ENCODE measurements at regions not wholly inside any gene's neighbourhood (a gene's known extent, or its start where the extent isn't known, plus 50 kb on each side); places are given as distances from the start of the nearest gene placed in this dataset.

DNA sequence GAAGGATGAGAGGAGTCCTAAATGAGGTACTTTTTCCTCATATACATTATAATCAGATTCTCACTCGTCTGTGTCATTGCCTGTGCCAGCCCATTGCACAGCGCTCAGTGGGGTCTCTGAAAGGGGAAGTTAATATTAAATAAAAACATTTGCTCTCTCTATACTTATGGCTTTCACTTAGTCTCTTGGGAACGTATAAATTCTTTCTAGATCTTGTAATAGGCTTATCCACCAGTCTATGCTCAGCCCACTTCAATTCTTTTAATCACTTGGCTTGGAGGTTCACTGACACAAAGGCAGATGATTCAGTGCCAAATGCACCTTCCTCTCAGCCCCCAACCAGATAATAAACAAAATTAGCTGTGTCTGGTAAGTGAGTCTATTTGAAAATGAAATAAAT is 164.3 kb upstream of the OGFRL1 start:
- H3K27ac Mint-ChIP-seq, result no peak overlapping the region
- peaks cover 4% of the 10 kb centered on the region for H3K27me3 Mint-ChIP-seq
- no peak for DNase-seq
- no peaks in the 10 kb centered on the region for H3K4me1 Mint-ChIP-seq (ENCODE audit: low read depth)
- no peak overlapping the region for H3K4me3 Mint-ChIP-seq
- peaks cover 13% of the 10 kb centered on the region for H3K9me3 Mint-ChIP-seq
- H3K36me3 Mint-ChIP-seq (ENCODE audit: low read depth), result no peaks in the 10 kb centered on the region

DNA sequence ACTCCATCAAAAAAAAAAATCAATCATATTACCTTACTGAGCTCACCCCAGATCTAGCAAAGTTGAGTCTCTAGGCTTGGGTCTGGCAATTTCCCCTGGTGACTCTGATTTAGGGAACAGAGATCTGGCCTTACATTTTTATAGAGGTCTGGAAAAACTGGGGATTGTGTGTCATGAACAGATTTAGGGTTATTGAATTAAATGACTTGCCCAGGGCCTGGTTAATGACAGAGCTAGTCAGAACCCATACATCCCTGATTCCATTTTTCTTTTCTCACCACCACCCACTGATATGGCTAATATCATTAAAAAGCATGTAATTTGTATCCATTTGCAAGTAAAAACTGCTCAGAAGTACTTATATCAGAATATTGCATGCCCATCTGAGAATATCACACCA is 163.4 kb upstream of the OGFRL1 start:
- H3K36me3 Mint-ChIP-seq (ENCODE audit: low read depth), result no peaks in the 10 kb centered on the region
- H3K27me3 Mint-ChIP-seq, result peaks cover 4% of the 10 kb centered on the region
- H3K4me3 Mint-ChIP-seq, result no peak overlapping the region
- H3K4me1 Mint-ChIP-seq (ENCODE audit: low read depth), result no peaks in the 10 kb centered on the region
- no peak for DNase-seq
- H3K9me3 Mint-ChIP-seq, result peaks cover 5% of the 10 kb centered on the region
- H3K27ac Mint-ChIP-seq, result no peak overlapping the region

DNA sequence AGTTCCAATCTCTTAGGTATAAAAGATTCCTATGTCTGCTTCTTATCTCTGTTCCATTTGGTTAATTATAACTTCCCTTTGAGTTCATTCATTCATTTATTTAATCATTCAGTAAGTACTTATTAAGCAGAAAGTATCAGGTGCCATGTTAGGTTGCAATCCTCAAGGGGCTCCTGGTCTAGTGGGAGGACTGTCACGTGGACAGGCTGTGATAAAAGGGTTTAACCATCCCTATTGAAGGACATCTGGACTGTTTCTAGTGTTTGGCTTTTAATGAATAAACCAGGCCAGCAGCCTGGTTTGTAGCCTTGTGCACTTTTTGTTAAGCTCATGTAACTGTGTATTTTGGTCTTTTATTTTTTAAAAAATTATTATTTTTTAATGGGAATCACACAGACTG is 162.1 kb upstream of the OGFRL1 start:
- Mint-ChIP-seq H3K4me1 (ENCODE audit: low read depth) (no peaks in the 10 kb centered on the region), H3K4me3 (no peak overlapping the region), H3K27me3 (peaks cover 4% of the 10 kb centered on the region), H3K27ac (no peak overlapping the region), H3K36me3 (ENCODE audit: low read depth) (no peaks in the 10 kb centered on the region), H3K9me3 (no peaks in the 10 kb centered on the region)
- DNase-seq, result no peak

DNA sequence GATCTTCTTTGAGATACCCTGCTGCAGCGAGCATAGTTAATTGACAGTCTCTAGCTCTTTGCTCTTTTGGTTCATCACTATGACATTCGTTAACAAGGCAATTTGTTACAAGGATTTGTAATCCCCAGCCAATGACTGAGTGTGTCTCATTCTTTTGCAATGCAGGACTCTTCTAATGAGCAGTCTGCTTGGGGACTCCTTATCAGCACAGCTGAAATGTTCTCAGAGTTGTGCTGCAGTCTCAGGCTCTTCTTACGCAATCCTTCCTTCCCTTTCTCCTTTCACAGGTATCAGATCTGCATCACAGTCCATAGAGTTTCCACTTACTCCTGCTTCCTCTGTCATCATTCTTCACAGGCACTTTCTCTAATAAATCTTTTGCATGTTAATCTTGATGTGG is 161.2 kb upstream of the OGFRL1 start:
- Mint-ChIP-seq H3K27me3 (peaks cover 4% of the 10 kb centered on the region), H3K4me3 (no peak overlapping the region), H3K27ac (no peak overlapping the region), H3K4me1 (ENCODE audit: low read depth) (no peaks in the 10 kb centered on the region), H3K36me3 (ENCODE audit: low read depth) (no peaks in the 10 kb centered on the region), H3K9me3 (no peaks in the 10 kb centered on the region)
- no peak for DNase-seq

DNA sequence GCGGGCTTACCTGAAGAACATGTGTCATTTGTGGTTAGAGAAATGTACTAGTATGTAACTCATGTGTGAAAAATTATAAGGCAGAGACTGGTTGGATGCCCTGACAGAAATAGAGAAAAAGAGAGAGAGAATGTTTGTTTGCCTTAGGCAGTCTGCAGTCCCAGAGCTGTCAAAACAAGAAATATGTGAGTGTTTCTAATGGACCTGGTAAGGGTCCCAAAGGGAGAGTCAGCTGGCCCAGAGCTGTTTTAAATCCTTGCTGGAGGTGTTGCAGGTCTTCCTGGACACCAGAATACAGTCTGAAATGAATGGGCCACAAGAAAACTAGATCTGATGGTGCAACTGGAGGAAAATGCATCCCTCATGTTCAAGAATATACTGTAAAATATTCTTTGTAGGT is 158.3 kb upstream of the OGFRL1 start:
- H3K4me1 Mint-ChIP-seq (ENCODE audit: low read depth), result no peaks in the 10 kb centered on the region
- H3K27ac Mint-ChIP-seq, result no peak overlapping the region
- no peaks in the 10 kb centered on the region for H3K9me3 Mint-ChIP-seq
- peaks cover 5% of the 10 kb centered on the region for H3K27me3 Mint-ChIP-seq
- H3K36me3 Mint-ChIP-seq (ENCODE audit: low read depth), result no peaks in the 10 kb centered on the region
- H3K4me3 Mint-ChIP-seq, result no peak overlapping the region
- no peak for DNase-seq

DNA sequence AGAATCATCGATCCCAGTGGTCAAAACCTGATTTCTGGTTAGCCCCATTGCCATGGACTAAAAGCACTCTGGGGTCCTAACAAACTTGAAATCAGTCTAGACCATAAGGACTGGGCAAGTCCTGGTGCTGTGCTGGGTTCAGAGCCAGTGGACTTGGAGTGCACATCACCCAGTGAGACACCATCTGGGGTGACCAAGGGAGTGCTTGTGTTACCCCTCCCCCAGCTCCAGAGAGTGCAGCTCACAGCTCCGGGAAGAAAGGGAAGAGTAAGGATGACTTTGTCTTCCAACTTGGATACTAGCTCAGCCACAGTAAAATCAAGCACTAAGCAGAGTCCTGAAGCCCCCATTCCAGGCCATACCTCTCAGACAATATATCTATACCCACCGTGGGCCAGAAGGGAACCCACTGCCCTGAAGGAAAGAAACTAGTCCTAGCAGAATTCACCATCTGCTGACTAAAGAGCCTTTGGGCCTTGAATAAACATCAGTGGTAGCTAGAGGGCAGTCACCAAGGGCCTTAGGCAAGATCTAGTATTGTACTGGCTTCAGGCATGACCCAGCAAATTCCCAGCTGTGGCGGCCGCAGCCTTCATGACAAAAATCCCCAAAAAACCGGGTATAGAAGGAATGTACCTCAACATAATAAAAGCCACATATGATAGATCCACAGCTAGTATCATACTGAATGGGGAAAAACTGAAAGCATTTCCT is 153.5 kb upstream of the OGFRL1 start:
- H3K27me3 Mint-ChIP-seq, result peaks cover 20% of the 10 kb centered on the region
- H3K27ac Mint-ChIP-seq, result no peak overlapping the region
- H3K4me1 Mint-ChIP-seq (ENCODE audit: low read depth), result no peaks in the 10 kb centered on the region
- DNase-seq, result no peak
- H3K9me3 Mint-ChIP-seq, result no peaks in the 10 kb centered on the region
- no peak overlapping the region for H3K4me3 Mint-ChIP-seq
- no peaks in the 10 kb centered on the region for H3K36me3 Mint-ChIP-seq (ENCODE audit: low read depth)

DNA sequence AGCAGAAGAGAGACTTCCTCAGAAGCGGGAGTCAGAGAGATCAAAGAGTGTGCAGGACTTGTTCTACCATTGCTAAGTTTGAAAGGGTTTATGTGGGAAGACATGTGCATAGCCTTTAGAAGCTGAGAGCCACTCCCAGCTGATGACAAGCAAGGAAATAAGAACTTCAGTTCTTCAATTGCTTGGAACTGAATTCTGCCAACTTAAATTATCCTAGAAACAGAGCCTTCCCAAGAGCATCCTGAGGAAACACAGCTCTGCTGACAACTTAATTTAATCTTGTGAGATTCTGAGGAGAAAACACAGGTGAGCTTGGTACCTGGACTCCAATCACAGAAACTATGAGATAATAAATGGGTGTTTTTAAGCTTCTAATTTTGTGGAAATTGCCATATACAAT is 150.6 kb upstream of the OGFRL1 start:
- no peaks in the 10 kb centered on the region for H3K4me1 Mint-ChIP-seq (ENCODE audit: low read depth)
- no peak overlapping the region for H3K4me3 Mint-ChIP-seq
- H3K36me3 Mint-ChIP-seq (ENCODE audit: low read depth), result no peaks in the 10 kb centered on the region
- H3K27me3 Mint-ChIP-seq, result peaks cover 27% of the 10 kb centered on the region
- no peak for DNase-seq
- no peak overlapping the region for H3K27ac Mint-ChIP-seq
- H3K9me3 Mint-ChIP-seq, result no peaks in the 10 kb centered on the region

DNA sequence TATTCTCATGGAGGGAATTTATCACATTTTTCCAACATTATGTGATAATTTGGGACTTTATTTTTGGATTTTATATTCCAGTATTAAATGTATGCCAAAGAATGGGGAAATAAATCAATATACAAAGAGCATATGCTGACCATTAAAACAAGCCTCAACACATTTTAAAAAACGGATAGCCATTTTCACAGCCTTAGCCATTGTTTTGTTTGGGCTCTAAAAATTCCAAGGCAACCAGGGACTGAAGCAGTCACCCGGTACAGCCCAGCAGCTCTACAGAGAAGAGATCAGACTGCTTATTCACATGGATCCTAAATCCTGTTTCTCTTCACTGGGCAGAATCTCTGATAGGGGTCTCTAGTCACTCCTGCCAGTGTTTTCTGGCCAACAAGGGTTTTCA is 150.2 kb upstream of the OGFRL1 start:
- peaks cover 27% of the 10 kb centered on the region for H3K27me3 Mint-ChIP-seq
- no peak for DNase-seq
- H3K36me3 Mint-ChIP-seq (ENCODE audit: low read depth), result no peaks in the 10 kb centered on the region
- H3K4me1 Mint-ChIP-seq (ENCODE audit: low read depth), result no peaks in the 10 kb centered on the region
- no peak overlapping the region for H3K27ac Mint-ChIP-seq
- H3K9me3 Mint-ChIP-seq, result no peaks in the 10 kb centered on the region
- H3K4me3 Mint-ChIP-seq, result no peak overlapping the region

DNA sequence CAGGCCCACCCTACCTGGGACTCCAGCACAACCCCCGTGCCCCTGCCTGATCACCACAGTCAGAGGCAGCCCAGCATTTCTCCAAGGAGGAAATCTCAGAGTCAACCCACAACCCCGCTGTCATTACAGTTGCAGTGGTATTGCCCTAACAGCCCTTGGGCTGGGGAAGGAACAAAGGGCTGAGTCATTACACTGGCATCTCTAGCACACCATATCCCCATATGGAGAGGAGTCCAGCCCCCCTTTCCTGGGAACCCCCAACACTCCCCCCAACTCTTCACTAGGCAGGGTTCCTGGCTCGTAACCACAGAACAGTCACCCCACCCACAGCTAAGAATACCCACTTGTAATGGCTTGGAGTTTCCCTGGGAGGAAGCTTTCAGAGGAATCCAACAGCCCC is 149.4 kb upstream of the OGFRL1 start:
- Mint-ChIP-seq H3K36me3 (ENCODE audit: low read depth) (no peaks in the 10 kb centered on the region), H3K27ac (no peak overlapping the region), H3K4me3 (no peak overlapping the region), H3K9me3 (no peaks in the 10 kb centered on the region), H3K4me1 (ENCODE audit: low read depth) (no peaks in the 10 kb centered on the region), H3K27me3 (peaks cover 27% of the 10 kb centered on the region)
- DNase-seq, result no peak

DNA sequence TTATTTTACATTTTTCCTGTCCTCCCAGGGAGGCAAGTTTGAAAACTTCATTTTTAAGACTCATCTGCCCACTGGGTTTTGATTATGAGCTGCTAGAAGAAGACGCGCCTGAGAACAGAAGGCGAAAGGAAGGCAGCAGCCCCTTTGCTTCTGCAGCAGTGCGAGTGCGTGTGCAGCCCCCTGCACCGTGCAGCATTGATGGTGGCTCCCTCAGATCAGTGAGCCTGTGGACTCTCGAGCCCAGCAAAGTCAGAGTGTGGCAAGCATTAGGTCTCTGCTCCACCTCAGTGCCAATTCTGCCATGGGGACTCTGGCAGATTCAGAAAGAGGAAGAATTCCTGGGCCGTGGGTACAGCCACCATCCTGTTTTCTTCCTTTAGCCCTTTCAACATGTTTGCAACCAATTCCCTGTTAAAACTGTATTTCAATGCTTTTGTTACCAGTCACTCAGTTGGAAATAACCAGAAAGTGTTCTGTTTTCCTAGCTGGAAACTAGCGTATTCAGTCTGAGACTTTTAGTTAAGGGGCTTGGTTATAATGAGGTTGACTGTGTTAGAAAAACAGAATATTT is 134.8 kb upstream of the OGFRL1 start:
- H3K4me3 Mint-ChIP-seq, result no peak overlapping the region
- no peaks in the 10 kb centered on the region for H3K9me3 Mint-ChIP-seq
- H3K4me1 Mint-ChIP-seq (ENCODE audit: low read depth), result no peaks in the 10 kb centered on the region
- H3K27me3 Mint-ChIP-seq, result peaks cover 3% of the 10 kb centered on the region
- no peak overlapping the region for H3K27ac Mint-ChIP-seq
- DNase-seq, result no peak
- no peaks in the 10 kb centered on the region for H3K36me3 Mint-ChIP-seq (ENCODE audit: low read depth)

DNA sequence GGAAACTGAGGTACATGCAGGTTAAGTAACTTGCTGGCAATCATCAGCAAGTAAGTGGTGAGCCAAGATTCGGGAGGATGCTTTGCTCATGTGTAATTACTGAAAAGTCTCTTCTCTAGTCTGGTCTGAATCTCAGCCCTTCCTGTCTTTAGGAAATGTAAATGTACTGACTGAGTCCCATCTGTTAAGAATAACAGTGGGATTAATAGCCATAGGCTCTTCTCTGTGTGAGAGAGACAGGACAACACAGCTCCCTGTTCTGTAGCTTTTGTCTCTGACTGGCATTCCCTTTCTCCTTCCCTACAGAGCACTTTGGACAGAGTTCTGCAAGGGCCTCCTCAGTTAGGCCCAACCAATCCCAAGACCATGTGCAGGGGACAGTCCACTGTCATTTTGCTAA is 131.3 kb upstream of the OGFRL1 start:
- no peaks in the 10 kb centered on the region for H3K36me3 Mint-ChIP-seq (ENCODE audit: low read depth)
- DNase-seq, result no peak
- H3K27me3 Mint-ChIP-seq, result peaks cover 3% of the 10 kb centered on the region
- H3K27ac Mint-ChIP-seq, result no peak overlapping the region
- H3K4me3 Mint-ChIP-seq, result no peak overlapping the region
- no peaks in the 10 kb centered on the region for H3K4me1 Mint-ChIP-seq (ENCODE audit: low read depth)
- no peaks in the 10 kb centered on the region for H3K9me3 Mint-ChIP-seq

DNA sequence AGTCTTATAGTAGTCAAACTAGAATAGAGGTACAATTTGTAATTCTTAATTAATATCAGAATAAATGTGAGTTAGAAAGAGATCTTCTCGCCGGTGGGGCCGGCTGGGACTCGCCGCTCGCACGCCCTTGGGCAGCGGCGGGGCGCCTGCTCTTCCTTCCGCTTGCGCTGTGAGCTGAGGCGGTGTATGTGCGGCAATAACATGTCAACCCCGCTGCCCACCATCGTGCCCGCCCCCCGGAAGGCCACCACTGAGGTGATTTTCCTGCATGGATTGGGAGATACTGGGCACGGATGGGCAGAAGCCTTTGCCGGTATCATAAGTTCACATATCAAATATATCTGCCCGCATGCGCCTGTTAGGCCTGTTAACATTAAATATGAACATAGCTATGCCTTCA is 123.7 kb upstream of the OGFRL1 start:
- H3K27ac Mint-ChIP-seq, result no peak overlapping the region
- no peak for DNase-seq
- H3K9me3 Mint-ChIP-seq, result no peaks in the 10 kb centered on the region
- H3K27me3 Mint-ChIP-seq, result no peaks in the 10 kb centered on the region
- H3K36me3 Mint-ChIP-seq (ENCODE audit: low read depth), result no peaks in the 10 kb centered on the region
- H3K4me1 Mint-ChIP-seq (ENCODE audit: low read depth), result no peaks in the 10 kb centered on the region
- no peak overlapping the region for H3K4me3 Mint-ChIP-seq

DNA sequence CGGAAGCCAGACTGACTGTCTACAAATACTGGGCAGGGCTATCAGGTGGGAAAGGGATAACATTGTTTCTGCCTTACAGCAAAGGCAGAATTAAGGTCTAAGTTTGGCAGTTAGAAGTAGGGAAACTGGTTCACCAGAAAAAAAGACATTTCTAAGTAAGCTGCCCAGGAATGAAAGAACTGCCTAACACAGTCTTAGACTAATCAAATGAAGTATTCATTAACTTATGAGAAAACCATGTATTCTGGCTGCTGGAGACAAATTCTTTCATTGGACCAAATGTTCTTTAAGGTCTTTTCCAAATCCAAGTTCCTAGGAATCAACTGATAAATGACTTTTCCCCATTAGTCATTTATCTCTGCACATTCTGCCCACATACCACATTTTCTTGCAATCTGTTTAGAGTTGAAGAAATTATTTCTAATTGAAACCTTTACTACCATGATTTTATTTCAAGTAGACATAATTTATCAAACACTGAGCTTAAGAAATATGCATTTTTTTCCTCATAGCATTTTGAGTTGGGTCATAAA is 120.3 kb upstream of the OGFRL1 start:
- Mint-ChIP-seq H3K27ac (no peak overlapping the region), H3K9me3 (no peaks in the 10 kb centered on the region), H3K4me1 (ENCODE audit: low read depth) (no peaks in the 10 kb centered on the region), H3K36me3 (ENCODE audit: low read depth) (no peaks in the 10 kb centered on the region), H3K27me3 (peaks cover 1% of the 10 kb centered on the region), H3K4me3 (no peak overlapping the region)
- no peak for DNase-seq

DNA sequence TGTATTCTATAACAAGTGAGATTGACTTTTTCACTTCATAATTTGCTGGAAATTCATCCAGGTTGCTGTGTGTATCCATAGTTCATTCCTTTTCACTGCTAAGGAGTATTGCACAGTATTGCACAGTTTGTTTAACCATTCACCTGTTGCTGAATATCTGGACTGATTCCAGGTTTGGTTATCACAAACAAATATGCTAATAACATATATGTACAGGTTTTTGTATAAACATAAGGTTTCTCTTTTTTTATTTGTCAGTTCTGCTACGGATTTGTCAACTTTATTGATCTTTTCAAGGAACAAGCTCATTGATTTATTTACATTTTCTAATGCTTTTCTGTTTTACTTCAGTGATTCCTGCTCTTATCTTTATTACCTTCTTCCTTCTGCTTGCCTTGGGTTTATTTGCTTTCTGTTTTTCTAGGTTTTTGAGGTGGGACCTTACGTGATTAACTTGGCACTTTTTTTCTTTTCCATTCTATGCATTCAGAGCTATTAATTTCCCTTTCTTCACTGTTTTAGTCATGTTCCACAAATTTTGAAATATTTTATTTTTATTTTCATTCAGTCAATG is 117.0 kb upstream of the OGFRL1 start:
- Mint-ChIP-seq H3K4me3 (no peak overlapping the region), H3K27ac (no peak overlapping the region), H3K27me3 (peaks cover 23% of the 10 kb centered on the region), H3K36me3 (ENCODE audit: low read depth) (no peaks in the 10 kb centered on the region), H3K9me3 (no peaks in the 10 kb centered on the region), H3K4me1 (ENCODE audit: low read depth) (no peaks in the 10 kb centered on the region)
- no peak for DNase-seq

DNA sequence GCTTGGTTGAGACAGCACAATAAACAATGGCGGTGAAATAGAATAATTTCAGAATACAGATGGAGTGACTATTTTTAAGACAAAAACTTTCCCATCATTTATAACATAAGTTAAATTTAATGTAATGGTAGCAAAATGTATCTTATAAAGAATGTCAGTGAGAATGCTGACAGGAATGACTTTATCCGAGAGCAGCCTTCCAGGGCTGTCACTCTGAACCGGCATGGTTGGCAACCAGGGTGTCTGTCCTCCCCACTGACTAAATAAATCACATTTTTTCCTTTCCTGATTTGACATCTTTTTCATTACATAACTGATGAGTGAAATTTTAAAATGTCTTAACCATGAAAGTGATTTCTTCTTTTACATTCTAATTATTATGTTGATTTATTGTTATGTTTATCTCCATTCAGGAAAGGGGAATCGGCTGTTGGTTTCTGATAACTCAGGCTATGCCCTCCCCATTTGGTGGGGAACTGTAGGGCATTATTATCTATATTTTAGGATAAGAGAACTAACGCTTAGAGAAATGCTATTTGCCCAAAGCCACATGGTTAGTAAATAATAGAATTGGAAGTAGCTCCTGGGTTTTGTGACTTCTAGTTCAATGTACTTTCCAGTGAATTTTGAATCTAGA is 109.2 kb upstream of the OGFRL1 start:
- Mint-ChIP-seq H3K27ac (no peak overlapping the region), H3K27me3 (peaks cover 46% of the 10 kb centered on the region), H3K4me1 (ENCODE audit: low read depth) (no peaks in the 10 kb centered on the region), H3K4me3 (no peak overlapping the region), H3K9me3 (no peaks in the 10 kb centered on the region), H3K36me3 (ENCODE audit: low read depth) (no peaks in the 10 kb centered on the region)
- DNase-seq, result no peak

All from activated T-cell treated with anti-CD3 and anti-CD28 coated beads, Interleukin-2, amount 50 U/mL, for 24 hours (primary cell).